NCI-H2081 (cell line): ENCODE measurements at regions not wholly inside any gene's neighbourhood (a gene's known extent, or its start where the extent isn't known, plus 50 kb on each side); places are given as distances from the start of the nearest gene placed in this dataset.
"Not testable (repeated sequence)": the region's sequence is repeated elsewhere in the genome, so short reads cannot be mapped to it uniquely, and the experiment has no call there.

Experiments used
- DNase-seq, 2 experiments: peaks; one replicate each; lab custom pipeline; 2025; lab: John Stamatoyannopoulos, UW

DNA sequence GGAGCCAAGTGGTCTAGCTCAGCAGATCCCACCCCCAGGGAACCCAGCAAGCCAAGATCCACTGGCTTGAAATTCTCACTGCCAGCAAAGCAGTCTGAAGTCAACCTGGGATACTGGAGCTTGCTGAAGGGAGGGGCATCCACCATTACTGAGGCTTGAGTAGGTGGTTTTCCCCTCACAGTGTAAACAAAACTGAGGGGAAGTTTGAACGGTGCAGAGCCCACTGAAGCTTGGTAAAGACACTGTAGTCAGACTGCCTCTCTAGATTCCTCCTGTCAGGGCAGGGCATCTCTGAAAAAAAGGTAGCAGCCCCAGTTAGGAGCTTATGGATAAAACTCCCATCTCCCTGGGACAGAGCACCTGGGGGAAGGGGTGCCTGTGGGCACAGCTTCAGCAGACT is 819.5 kb upstream of the EPHA7 start:
- no peak for DNase-seq

DNA sequence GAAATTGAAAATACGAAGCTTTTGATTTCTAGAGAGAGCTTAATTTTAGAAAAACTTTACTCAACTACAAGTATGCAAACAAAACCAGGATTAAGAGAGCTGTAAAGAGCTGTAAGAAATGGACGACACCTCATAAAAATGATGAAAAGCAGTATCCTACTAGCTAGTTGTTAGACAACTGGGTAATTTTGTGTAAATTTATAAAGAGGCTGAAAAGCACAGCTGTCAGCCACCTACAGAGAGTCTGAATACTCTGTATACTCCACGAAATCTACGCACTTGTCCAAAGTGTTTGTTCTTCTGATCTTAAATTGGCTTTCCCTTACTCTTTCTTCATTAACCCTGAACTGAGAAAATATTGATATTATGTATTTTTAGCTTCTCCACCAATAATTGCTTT is 808.4 kb upstream of the EPHA7 start:
- DNase-seq = peak; percentile 67 to 96

DNA sequence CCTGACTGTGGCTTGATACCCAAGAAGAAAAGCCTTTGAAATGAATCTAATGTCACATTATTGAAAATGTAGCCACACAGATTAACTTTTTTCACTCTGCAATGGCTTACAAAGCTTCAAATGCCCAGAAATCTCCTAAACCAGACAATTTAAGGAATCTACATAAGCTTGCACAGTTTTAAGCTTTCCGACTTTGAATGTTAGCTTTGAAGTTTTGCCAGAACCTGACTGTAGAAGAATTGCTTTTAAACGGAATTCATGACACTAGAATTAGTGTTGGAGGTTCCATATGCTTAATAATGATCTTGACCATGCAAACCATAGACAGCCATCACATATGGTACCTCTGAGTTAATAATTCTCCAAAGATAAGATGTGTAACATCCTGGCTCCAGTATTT is 798.5 kb upstream of the EPHA7 start:
- peak in 1 of 2 experiments; percentile 72 for DNase-seq

DNA sequence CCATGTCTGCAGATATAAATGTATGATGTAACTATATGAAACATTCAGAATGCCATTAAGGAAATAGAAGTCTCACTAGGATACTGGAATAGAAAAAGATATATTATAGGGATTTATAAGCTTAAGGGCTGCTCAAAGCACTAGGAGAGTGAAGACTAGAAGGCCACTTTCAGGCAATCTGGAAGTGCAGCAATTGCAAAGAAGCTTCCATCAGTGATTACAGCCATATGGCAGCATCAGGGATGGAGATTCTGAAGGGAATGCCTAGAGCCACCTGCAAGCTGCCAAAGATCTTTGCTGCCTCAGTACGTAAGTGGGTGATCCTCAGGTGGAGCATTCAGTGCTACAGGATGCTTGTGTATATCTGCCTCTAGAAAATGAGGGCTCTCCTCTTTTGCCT is 796.2 kb upstream of the EPHA7 start:
- DNase-seq = no peak

DNA sequence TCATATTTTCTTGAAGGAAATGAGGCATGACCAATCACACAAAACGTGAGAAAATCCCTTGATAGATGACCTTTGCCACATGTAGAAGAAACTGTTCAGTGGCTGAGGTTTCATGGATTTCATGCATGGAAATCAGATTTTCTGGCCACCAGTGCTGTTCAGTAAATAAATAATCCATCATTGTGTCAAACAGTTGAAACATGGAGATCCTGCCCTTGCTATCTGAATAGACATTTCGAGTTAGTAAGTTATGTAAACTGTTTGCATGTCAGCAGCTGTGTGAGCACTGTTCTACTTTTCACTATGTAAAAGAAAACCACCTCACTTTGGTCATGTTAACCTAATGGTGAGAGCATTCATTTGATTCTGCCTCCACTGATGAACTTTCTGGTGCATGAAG is 793.9 kb upstream of the EPHA7 start:
- DNase-seq = peak in 1 of 2 experiments; percentile 40

DNA sequence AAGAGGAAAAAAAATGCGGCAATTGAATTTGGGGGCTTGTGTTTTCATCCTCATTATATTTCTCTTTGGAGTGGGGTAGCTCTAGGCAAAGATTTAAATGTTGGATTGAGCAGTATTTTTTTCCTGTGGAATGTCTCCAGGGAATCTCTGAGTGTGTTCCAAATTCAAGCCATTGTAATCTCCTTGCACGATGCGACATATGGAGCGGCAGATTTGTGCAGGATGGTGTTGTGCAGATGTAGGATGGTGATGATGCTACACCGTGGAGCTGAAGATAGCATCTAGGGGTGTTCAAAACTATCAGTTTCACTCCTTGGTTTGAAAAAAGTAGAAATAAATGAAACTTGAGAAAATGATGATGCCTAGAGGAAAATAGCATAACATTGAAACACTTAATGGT is 777.5 kb upstream of the EPHA7 start:
- DNase-seq = no peak

DNA sequence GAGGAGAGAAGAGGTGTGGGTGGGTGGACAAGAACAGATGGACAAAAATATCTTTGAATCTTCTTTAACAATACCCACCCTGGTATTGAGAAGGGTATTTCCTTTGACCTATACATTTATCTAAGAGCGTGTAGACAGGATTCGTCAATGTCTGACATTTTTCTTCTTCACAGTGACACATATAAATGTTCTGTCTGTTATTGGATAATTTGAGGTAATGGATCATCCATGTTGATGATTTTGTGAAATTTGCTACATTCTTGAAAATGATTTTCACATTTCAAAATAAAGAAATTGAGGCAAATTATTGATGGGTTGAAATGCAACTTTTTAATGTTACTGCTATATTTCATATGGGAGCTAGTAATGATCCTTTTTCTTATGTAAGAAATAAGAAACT is 770.7 kb upstream of the EPHA7 start:
- DNase-seq = no peak

DNA sequence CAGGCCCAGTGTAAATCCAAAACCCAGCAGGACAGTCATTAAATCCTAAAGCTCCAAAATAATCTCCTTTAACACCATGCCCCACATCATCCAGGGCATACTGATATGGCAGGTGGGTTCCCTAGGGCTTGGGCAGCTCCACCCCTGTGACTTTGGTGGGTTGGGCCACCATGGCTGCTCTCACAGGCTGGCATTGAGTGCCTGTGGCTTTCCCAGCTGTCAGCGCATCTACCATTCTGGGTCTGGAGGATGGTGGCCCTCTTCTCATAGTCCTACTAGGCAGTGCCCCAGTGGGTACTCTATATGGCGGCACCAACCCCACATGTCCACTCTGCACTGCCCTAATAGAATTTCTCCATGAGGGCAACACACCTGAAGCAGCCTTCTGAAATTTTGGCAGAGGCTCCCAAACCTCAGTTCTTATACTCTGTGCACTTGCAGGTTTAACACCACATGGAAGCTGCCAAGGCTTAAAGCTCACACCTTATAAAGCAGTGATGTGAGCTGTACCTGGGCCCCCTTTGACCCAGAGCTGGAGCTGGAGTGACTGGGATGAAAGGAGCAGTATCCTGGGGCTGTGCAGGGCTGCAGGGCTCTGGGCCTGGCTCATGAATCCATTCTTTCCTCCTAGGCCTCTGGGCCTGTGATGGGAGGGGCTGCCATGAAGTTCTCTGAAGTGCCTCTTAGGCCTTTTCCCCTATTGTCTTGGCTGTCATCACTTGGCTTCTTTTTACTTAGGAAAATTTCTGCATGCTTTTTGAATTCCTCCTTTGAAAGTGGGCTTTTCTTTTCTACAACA is 765.5 kb upstream of the EPHA7 start:
- no peak for DNase-seq

DNA sequence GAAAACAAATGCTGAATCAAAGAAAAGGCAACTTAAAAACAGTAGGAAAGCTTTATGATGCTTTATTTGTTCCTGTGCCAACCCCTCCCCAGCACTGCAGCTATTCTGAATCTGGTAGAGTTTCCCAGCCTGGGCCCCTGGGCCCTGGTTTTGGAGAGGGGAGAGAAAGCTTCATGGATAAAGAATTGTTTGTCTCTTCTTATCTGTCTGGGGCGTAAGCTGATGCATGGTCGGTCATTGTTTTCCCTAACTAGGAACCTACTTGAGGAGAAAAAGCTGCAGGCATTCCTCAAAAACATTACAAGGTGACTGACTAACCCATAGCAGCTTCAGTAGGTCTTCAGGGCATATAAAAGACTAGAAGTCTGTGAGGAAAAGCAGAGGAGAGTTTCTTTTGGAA is 758.1 kb upstream of the EPHA7 start:
- no peak for DNase-seq

DNA sequence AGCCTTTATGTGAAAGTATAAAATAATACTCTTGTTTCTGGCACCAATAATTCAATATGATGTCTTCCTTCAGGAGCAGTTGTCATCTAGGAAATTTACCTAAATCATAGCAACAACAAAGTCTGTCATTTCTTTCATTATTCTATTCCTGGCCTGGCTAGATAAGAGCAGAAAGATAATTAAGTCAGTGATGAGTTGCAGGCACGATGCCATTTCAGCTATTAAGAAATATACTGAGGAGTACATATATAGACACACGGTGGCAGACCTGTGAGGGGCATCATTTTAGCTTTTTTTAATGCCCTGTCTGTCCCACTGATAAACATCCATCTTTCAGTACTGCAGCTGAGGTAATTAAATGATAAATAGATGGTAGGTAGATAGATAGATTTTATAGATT is 756.1 kb upstream of the EPHA7 start:
- peak in 1 of 2 experiments; percentile 32 for DNase-seq

DNA sequence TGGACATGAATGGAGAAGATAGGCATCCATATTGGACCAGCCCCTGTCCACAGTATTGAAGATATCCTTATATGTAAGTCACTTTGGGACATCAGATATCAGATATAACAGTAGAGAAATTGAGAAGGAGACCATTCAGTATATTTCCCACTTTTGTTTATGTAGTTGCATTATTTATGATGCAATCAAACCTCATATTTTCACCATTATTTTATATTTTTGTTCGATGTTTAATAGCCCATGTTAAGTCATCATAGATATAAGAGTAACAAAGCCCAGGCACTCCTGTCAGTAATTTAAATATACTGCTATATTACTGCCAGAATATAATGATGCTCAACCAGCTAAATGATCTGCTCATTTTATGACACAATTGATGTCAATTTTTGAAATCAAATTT is 744.5 kb upstream of the EPHA7 start:
- no peak for DNase-seq

DNA sequence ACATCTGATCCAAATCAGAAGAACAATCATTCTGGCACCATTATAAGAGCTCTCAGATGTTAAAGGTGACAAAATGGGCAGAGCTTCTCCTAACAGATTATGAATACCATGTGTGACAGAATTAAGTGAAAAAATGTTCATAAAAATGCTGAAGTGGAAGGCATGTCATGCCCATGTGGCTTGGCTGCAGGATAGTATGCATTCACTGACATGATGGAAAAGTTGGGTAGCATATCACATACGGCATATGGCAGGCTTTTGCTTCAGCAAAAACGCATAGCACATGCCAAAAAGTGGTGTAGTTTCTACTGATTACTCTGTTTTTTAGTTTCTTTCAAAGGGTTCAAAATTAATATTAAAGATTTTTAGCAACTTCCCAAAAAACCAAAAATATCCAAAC is 731.5 kb upstream of the EPHA7 start:
- no peak for DNase-seq

DNA sequence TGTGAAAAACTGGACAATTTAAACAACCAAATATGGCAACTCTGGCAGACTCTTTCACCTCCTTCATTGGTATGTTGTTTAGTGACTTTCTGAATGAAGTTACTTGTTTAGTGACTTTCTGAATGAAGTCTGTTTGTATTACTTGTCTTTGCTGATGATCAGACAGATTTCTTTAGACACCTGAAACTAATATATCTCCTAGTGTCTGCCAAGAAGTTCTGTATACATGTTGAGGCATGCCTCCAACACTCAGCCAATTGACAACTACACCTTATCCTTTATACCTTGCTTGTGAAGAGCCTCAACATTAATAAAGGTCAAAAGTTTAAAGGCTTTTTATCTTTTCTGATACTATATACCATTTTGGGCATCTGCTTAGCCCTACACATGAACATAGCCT is 725.4 kb upstream of the EPHA7 start:
- DNase-seq = no peak

DNA sequence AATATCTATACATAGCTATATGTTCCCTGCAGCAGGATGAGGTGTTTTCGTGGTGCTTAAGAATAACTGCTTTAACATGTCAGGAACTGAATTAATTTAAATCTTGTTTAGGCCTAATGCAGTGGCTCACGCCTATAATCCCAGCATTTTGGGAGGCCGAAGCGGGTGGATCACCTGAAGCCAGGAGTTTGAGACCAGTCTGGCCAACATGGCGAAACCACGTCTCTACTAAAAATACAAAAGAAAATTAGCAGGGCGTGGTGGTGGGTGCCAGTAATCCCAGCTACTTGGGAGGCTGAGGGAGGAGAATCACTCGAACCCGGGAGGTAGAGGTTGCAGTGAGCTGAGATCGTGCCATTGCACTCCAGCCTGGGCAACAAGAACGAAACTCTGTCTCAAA is 717.8 kb upstream of the EPHA7 start:
- DNase-seq = not testable (repeated sequence)

DNA sequence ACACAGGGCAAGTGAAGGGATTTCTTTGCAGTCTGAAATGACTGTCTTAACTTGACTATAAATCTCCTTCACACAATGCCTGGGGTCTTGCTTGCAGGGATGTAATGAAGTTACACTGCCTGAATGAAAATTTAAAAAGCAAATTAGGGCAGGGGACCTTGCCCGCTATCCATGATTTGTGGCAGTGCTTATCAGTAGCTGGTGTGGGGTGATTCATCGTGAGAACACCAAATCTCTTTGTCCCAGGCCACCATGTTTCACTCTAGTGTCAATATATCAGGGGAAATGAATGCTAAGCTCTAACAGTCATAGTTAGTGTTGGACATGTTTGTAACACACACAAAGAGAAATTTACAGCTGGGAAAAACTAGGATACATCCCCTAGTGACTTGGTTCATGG is 713.7 kb upstream of the EPHA7 start:
- no peak for DNase-seq

DNA sequence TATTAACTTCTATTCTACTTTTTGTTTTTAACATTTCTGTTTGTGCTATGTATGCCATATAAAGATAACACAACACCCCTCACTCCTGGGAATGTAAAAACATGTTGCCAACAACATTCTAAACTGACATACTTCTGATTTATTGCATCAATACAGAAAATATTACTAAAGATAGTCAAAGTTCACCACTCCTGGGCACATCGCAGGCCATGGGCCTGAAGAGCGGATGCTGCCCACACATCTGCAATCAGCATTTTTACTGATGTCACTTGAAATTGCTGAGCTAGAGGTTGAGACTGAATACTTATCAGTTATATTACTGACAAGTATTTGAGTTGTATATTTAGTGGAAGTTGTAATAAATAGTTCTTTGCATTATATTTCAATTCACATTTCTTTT is 711.9 kb upstream of the EPHA7 start:
- DNase-seq = no peak

DNA sequence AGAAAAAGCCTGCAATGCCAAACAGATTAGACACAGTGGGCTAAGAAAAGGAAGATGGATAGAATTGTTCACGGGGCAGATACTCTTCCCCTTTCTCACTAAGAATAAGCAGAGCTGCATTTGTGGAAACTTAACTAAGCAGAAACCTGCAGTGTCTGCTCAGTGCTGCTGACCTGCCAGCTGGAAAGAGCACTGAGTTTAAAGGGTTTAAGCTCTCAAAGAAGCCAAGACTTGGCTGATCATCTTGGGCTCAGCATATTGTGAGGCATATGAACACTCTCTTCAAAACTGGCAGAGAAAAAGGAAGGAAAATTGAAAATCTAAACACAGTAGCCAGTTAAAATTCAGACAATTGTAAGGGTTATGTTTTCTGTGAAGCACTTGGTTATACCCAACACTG is 711.1 kb upstream of the EPHA7 start:
- DNase-seq = no peak

DNA sequence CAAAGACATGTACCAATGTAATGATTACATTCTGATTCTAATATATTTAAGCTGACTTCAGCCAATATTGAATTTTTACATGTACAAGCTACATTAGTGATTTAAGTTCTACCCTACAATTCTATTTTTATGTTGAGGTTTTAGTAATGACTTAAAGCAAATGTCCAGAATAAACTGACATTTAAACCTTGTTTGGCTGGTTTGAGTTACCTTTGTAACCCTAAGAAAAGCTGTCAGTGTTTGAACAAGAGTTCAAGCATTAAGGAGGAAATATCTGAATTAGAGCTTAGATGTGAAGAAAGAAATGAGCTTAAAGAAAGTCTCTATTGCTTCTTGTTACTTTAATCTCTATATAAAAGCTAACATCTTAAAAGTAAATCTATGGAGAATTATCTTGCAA is 710.6 kb upstream of the EPHA7 start:
- DNase-seq = no peak

DNA sequence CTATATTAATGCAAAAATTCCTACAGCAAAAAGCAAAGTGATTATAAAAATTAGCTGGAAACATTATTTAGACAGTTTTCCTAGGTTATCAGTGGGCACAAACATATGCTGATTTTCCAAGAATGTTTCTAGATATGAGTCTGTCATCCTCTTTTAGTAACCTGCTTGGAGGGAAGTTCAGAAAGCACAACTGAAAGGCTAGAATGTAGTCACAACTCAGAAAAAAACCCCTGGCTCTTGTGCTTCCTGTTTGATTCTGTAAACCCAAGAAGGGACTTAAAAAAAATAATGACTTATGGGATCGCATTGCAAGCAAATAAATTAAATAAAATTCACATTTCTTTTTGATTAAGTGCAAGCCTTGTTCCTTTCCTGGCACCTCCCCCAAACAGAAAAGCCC is 708.4 kb upstream of the EPHA7 start:
- DNase-seq = no peak

DNA sequence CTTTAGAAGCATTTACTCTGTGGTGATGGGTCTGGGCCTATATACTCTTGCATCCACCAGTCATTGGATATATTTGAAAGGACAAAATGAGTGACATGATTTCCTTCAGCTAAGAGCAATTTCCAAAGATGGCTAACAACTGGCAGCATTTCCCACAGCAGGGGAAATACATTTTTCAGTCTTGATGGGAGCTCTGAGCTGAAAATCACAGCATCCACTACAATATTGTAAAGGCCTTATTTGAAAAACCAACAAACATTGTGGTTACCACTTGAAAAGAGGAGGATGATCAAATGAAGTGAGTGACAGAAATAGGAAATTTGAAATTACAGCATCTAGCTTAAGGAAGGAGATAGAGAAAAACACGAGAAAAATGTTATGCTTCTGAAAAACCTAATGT is 705.0 kb upstream of the EPHA7 start:
- DNase-seq = no peak

DNA sequence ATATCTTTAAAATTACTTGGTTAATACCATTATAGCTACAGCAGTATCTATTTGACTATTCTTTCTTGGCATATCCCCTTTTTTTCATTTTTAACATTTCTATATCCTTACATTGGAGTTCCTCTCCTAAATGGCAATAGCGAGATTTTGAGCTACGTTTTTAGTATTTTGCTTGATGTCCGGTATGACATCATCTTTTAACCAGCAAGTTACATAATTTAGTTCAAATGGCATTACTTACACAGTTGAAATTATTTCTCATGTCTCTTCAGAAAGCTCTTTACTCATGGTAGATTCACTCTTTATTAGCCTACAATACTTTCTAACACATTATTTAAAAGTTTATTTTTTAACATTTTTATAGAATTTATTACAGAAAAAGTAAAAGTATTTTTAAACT is 701.7 kb upstream of the EPHA7 start:
- DNase-seq = no peak

DNA sequence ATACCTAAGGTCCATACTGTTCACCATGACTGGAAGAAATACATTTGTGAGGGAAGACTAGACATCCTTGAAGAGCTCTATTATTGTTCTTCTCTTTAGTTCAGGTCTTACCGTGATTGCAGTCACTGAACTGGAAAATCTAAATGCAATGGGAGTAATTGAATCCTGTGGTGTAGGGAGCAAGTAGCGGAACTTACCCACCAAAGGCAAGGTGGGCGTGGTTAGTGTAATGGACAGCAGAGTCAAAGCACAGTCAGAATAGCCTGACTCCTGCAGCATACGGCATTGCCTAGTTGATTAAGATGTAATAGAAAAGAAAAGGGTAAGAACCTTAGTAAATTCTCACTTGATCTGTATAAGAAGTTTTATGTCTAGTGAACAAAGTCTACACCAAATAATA is 679.7 kb upstream of the EPHA7 start:
- no peak for DNase-seq

DNA sequence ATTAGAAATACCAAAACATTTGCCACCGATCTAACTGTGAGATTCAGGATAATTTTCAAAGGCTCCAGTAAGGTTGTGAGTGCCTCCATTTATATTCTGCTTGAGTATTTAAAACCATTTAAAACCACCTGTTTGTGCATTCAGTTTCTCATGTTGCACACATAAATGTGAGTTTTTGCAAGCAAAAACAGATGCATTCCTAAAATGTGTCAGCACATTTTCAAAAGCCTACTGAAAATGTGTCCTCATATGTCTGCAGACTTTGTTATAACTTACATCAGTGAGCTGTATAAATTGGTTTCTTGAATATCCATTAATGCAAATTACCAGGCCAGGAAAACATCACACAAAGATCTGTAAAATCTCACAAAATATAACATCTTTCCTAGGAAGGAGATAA is 676.6 kb upstream of the EPHA7 start:
- DNase-seq = no peak

DNA sequence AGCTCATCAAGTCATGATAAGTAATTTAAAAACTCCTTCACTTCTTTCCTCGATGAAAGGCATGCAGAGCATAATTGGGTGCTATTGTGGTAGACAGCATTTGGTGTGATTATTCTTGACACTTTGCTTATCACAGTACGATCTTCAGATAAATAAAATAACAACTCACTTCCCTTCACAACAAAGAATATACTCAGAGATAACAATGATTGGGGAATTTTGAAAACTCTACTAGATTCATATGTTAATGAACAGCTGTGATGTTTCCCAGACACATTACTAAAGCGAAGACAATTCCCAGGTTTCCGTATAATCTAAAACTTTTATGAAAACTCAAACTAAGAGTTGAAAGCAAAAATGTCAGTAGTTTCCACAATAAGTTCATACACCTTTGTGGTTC is 670.6 kb upstream of the EPHA7 start:
- DNase-seq = no peak

DNA sequence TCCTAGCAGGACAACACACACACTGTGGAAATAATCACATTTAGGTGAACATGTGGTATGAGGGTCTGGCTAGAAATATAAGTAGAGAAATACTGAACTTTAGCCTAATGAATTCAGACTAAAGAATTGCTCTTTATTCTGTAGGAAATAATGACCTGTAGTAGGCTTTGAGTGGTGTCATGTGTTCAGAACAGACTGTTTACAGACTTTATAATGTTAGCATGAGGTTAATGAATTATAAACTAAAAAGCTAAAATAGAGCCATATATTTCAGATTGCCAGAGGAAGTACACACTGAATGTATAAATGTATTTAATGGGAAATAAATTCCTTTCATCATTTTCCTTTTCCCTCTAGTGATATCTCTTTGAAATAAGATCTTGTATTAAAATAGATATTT is 669.5 kb upstream of the EPHA7 start:
- DNase-seq = no peak
